Prostate gland (tissue), 2 donors: ENCODE measurements at regions not wholly inside any gene's neighbourhood (a gene's known extent, or its start where the extent isn't known, plus 50 kb on each side); places are given as distances from the start of the nearest gene placed in this dataset.
"Not testable (repeated sequence)": the region's sequence is repeated elsewhere in the genome, so short reads cannot be mapped to it uniquely, and the experiment has no call there.

ENCODE experiments used
- POLR2A ChIP-seq: fragments of 450-650 bp; IDR thresholded peaks from one replicate; pipeline ENCODE4 v1.6.1; 2016; ENCODE audit warnings: antibody characterized with exemption, mild to moderate bottlenecking
- POLR2AphosphoS5 ChIP-seq: sonication (generic); formaldehyde crosslinking; IDR thresholded peaks from one replicate; pipeline ENCODE4 v1.6.1; 2017; ENCODE audit warnings: antibody characterized with exemption
- TF ChIP-seq, protein P1 (sequence below), 4 experiments: fragments of 200-600 bp in 2 of 4; fragments of 450-650 bp in 2 of 4; sonication (generic) in 2 of 4; IDR thresholded peaks; 1 replicate in 3 of 4; 2 replicates in 1 of 4; pipeline ENCODE4 v1.5.1; 2016 to 2019; ENCODE audit warnings: antibody characterized with exemption in 4 of 4, mild to moderate bottlenecking in 2 of 4, moderate library complexity in 2 of 4

DNA sequence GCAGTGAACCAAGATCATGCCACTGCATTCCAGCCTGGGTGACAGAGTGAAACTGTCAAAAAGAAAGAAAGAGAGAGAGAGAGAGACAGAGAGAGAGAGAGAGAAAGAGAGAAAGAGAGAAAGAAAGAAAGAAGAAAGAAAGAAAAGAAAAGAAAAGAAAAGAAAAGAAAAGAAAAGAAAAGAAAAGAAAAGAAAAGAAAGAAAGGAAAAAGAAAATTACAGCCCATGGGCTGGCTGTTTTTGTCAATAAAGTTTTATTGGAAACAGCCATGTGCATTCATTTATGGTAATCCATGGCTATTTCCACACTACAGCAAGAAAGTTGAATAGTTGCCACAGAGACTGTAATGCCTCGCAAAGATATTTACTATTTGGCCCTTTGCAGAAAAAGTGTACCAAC, 103.2 kb upstream of the MED13L start:
- TF ChIP-seq, protein P1, sequence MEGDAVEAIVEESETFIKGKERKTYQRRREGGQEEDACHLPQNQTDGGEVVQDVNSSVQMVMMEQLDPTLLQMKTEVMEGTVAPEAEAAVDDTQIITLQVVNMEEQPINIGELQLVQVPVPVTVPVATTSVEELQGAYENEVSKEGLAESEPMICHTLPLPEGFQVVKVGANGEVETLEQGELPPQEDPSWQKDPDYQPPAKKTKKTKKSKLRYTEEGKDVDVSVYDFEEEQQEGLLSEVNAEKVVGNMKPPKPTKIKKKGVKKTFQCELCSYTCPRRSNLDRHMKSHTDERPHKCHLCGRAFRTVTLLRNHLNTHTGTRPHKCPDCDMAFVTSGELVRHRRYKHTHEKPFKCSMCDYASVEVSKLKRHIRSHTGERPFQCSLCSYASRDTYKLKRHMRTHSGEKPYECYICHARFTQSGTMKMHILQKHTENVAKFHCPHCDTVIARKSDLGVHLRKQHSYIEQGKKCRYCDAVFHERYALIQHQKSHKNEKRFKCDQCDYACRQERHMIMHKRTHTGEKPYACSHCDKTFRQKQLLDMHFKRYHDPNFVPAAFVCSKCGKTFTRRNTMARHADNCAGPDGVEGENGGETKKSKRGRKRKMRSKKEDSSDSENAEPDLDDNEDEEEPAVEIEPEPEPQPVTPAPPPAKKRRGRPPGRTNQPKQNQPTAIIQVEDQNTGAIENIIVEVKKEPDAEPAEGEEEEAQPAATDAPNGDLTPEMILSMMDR (IDR thresholded peaks at IDR 0.05): not testable (repeated sequence)
- TF ChIP-seq POLR2A, POLR2AphosphoS5: not testable (repeated sequence)
